OCI-LY7 (cell line): ENCODE measurements at regions not wholly inside any gene's neighbourhood (a gene's known extent, or its start where the extent isn't known, plus 50 kb on each side); places are given as distances from the start of the nearest gene placed in this dataset.
"Not testable (repeated sequence)": the region's sequence is repeated elsewhere in the genome, so short reads cannot be mapped to it uniquely, and the experiment has no call there.

Experiments used
- BruUV-seq: library from RNA; stranded (reverse); fragments of 400-500 nt; replicated peaks from 2 replicates; lab custom pipeline; 2021; lab: Mats Ljungman, UMichigan
- CTCF ChIA-PET: fragments of 300-600 bp; sonication (Branson Sonifier 250); formaldehyde crosslinking; loops from one replicate; lab custom pipeline; 2022; ENCODE audit warnings: antibody characterized with exemption; ENCODE audit not compliant: unreplicated experiment; lab: Charles Lee
- POLR2A ChIA-PET: fragments of 300-600 bp; sonication (Branson Sonifier 250); formaldehyde crosslinking; loops from one replicate; lab custom pipeline; 2022; ENCODE audit warnings: antibody characterized with exemption; lab: Charles Lee
- DNase-seq: peaks from one replicate; pipeline ENCODE4 v3.0.0-alpha.2; 2015; ENCODE audit warnings: low spot score
- H2AFZ ChIP-seq: fragments of 200-600 bp; sonication (generic), shearing (Covaris generic); 2 replicates; pipeline ENCODE4 v1.6.1; 2014; ENCODE audit warnings: mild to moderate bottlenecking, antibody characterized with exemption, low read length, moderate library complexity
- H3K27ac ChIP-seq: fragments of 200-600 bp; sonication (generic); 2 replicates; pipeline ENCODE4 v1.5.1; 2014; ENCODE audit warnings: mixed run types, low read depth, mild to moderate bottlenecking, moderate library complexity, low read length, inconsistent platforms; ENCODE audit not compliant: poor library complexity, severe bottlenecking
- H3K36me3 ChIP-seq: fragments of 200-600 bp; sonication (generic); 2 replicates; pipeline ENCODE4 v1.6.1; 2014; ENCODE audit warnings: mild to moderate bottlenecking, antibody characterized with exemption, low read length, moderate library complexity, mixed read lengths; ENCODE audit not compliant: insufficient read depth
- H3K4me1 ChIP-seq: fragments of 200-600 bp; sonication (generic); 2 replicates; pipeline ENCODE4 v1.5.1; 2014; ENCODE audit warnings: mild to moderate bottlenecking, low read length; ENCODE audit not compliant: insufficient read depth, poor library complexity, severe bottlenecking
- H3K4me2 ChIP-seq: fragments of 200-600 bp; sonication (generic); 2 replicates; pipeline ENCODE4 v1.6.1; 2014; ENCODE audit warnings: mild to moderate bottlenecking, low read length
- H3K4me3 ChIP-seq: fragments of 200-600 bp; sonication (generic); 2 replicates; pipeline ENCODE4 v1.5.1; 2014; ENCODE audit warnings: mild to moderate bottlenecking, low read depth, low read length; ENCODE audit not compliant: poor library complexity, severe bottlenecking
- H3K79me2 ChIP-seq: fragments of 200-600 bp; sonication (generic); 2 replicates; pipeline ENCODE4 v1.6.1; 2016; ENCODE audit warnings: low read depth, mild to moderate bottlenecking, low read length, moderate library complexity, mixed read lengths; ENCODE audit not compliant: insufficient read depth
- H3K9me2 ChIP-seq: fragments of 200-600 bp; sonication (generic); 2 replicates; pipeline ENCODE4 v1.6.1; 2016; ENCODE audit warnings: mild to moderate bottlenecking, low read length, mixed read lengths; ENCODE audit not compliant: insufficient read depth
- H3K9me3 ChIP-seq: fragments of 200-600 bp; sonication (generic); 2 replicates; pipeline ENCODE4 v1.6.1; 2014; ENCODE audit warnings: mild to moderate bottlenecking, mixed run types, low read length, mixed read lengths
- H4K20me1 ChIP-seq: fragments of 200-600 bp; sonication (generic); 2 replicates; pipeline ENCODE4 v1.6.1; 2014; ENCODE audit warnings: mild to moderate bottlenecking, antibody characterized with exemption, low read length, moderate library complexity, mixed read lengths; ENCODE audit not compliant: insufficient read depth
- EZH2phosphoT487 ChIP-seq: fragments of 200-600 bp; sonication (generic); IDR thresholded peaks from 2 replicates; pipeline ENCODE4 v1.6.1; 2018; ENCODE audit warnings: low read depth, borderline replicate concordance, mild to moderate bottlenecking, mixed run types, antibody characterized with exemption, low read length, moderate library complexity, mixed read lengths
- intact Hi-C: fragments of 100-400 bp; cut with micrococcal nuclease; formaldehyde crosslinking; loops from one replicate; pipeline ENCODE4 v1.10.0; 2022; ENCODE audit not compliant: unreplicated experiment
- TF ChIP-seq, protein P1 (sequence below): fragments of 200-600 bp; sonication (generic); conservative IDR thresholded peaks from 2 replicates; pipeline ENCODE4 v1.5.1; 2014; ENCODE audit warnings: mild to moderate bottlenecking, antibody characterized with exemption, low read length, moderate library complexity, mixed read lengths

- CTCF ChIA-PET: no interaction called here
- peak; percentile 96 for DNase-seq
- H3K4me1 ChIP-seq: peaks cover 76% of the 10 kb centered on the region
Measured at GRCh38 chr14:105581551-105582341, 55.4 kb downstream of the TMEM121 start.

GRCh38 chr14:105582639-105583038 is 56.3 kb downstream of the TMEM121 start:
- Histone ChIP-seq H3K4me3 (no peak overlapping the region), H3K27ac (peak overlapping the region; percentile 99), H3K79me2 (peaks cover 5% of the 10 kb centered on the region; the same call in 1 of the 2 replicates), H3K9me2 (no peaks in the 10 kb centered on the region), H4K20me1 (no peaks in the 10 kb centered on the region), H3K4me2 (peak overlapping the region; percentile 30), H3K36me3 (no peaks in the 10 kb centered on the region), H2AFZ (no peak overlapping the region), H3K9me3 (no peaks in the 10 kb centered on the region), H3K4me1 (peaks cover 67% of the 10 kb centered on the region)
- BruUV-seq: no TSS peak
- CTCF ChIA-PET: no interaction called here
- POLR2A ChIA-PET: no interaction called here
- intact Hi-C loops: loop anchor here (5.0 kb wide), 1 partner anchor 235 kb away; no protein-coding TSS in a partner anchor
- DNase-seq: peak; percentile 52
- TF ChIP-seq, protein P1, sequence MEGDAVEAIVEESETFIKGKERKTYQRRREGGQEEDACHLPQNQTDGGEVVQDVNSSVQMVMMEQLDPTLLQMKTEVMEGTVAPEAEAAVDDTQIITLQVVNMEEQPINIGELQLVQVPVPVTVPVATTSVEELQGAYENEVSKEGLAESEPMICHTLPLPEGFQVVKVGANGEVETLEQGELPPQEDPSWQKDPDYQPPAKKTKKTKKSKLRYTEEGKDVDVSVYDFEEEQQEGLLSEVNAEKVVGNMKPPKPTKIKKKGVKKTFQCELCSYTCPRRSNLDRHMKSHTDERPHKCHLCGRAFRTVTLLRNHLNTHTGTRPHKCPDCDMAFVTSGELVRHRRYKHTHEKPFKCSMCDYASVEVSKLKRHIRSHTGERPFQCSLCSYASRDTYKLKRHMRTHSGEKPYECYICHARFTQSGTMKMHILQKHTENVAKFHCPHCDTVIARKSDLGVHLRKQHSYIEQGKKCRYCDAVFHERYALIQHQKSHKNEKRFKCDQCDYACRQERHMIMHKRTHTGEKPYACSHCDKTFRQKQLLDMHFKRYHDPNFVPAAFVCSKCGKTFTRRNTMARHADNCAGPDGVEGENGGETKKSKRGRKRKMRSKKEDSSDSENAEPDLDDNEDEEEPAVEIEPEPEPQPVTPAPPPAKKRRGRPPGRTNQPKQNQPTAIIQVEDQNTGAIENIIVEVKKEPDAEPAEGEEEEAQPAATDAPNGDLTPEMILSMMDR: no peak
- TF ChIP-seq EZH2phosphoT487: no peak

More at GRCh38 chr14:105581551-105582341, 55.4 kb downstream of the TMEM121 start:
- no peak overlapping the region for H2AFZ ChIP-seq
- no peaks in the 10 kb centered on the region for H3K9me3 ChIP-seq
- H3K4me2 ChIP-seq: peak overlapping the region; percentile 30
- TF ChIP-seq, protein P1: no peak
- TF ChIP-seq EZH2phosphoT487: no peak
- H3K36me3 ChIP-seq: no peaks in the 10 kb centered on the region
- intact Hi-C loops: loop anchor here (5.0 kb wide), 1 partner anchor 236 kb away; no protein-coding TSS in a partner anchor
- BruUV-seq: no TSS peak
- H3K27ac ChIP-seq: peak overlapping the region; percentile 99
- POLR2A ChIA-PET: no interaction called here
- H3K79me2 ChIP-seq: peaks cover 9% of the 10 kb centered on the region; the same call in 1 of the 2 replicates
- H3K9me2 ChIP-seq: no peaks in the 10 kb centered on the region
- no peaks in the 10 kb centered on the region for H4K20me1 ChIP-seq
- peak overlapping the region; percentile 18 for H3K4me3 ChIP-seq

DNA sequence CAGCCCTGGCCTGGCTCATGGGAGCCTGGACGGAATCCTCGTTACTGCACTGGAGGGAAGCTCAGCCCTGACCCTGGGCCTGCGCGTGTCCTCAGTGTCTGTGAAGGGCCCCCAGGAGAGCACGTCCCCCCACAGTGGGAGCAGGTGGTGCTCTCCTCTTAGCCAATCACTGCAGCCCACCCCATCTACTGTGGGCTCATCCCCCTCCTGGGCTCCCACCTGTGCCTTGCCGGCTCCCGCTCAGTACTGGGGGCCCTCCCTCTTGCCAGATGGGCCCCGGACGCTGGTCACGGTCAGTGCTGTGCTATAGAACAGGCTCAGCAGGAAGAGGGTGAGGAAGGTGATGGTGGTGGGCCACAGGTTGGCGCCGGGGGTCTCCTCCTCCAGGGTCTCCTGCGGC is 57.5 kb downstream of the TMEM121 start:
- BruUV-seq, POLR2A ChIA-PET: not testable (repeated sequence)
- H3K27ac ChIP-seq: peak overlapping the region; percentile 99

GRCh38 chr14:105585290-105585689 is 58.9 kb downstream of the TMEM121 start:
- Histone ChIP-seq H3K27ac (peak overlapping the region; percentile 68), H3K4me1 (peaks cover 56% of the 10 kb centered on the region), H3K4me2 (peak overlapping the region; percentile 62)
- POLR2A ChIA-PET, intact Hi-C loops, H4K20me1 ChIP-seq, BruUV-seq, H3K4me3 ChIP-seq, CTCF ChIA-PET, H3K9me3 ChIP-seq, DNase-seq, H2AFZ ChIP-seq, H3K36me3 ChIP-seq, H3K9me2 ChIP-seq, H3K79me2 ChIP-seq: not testable (repeated sequence)

More for the DNA sequence above, 57.5 kb downstream of the TMEM121 start:
- H4K20me1 ChIP-seq, H3K9me3 ChIP-seq, H3K79me2 ChIP-seq, H3K9me2 ChIP-seq, H3K4me3 ChIP-seq, CTCF ChIA-PET, H3K36me3 ChIP-seq, H2AFZ ChIP-seq: not testable (repeated sequence)
- peak; percentile 60 for DNase-seq
- intact Hi-C loops: loop anchor here (5.0 kb wide), 1 partner anchor 233 kb away; no protein-coding TSS in a partner anchor
- peaks cover 59% of the 10 kb centered on the region for H3K4me1 ChIP-seq
- H3K4me2 ChIP-seq: peak overlapping the region; percentile 48
